H1 (cell line): ENCODE measurements at regions not wholly inside any gene's neighbourhood (a gene's known extent, or its start where the extent isn't known, plus 50 kb on each side); places are given as distances from the start of the nearest gene placed in this dataset.

Source experiments
- CBX5 ChIP-seq: fragments of 300-800, 300-1000 bp; sonication (generic); IDR thresholded peaks from 2 replicates; pipeline ENCODE4 v1.7.1; 2016; ENCODE audit warnings: antibody characterized with exemption, low read length, low read depth
- EZH2 ChIP-seq: fragments of 200-600 bp; sonication (generic); IDR thresholded peaks from 2 replicates; pipeline ENCODE4 v1.7.1; 2012; ENCODE audit warnings: low read depth, mild to moderate bottlenecking, moderate library complexity, low read length, inconsistent platforms; ENCODE audit not compliant: severe bottlenecking
- HDAC2 ChIP-seq, 2 experiments: fragments of 300-600 bp in 1 of 2; sonication (generic) in 1 of 2; IDR thresholded peaks; 2 replicates each; pipeline ENCODE4 v1.6.1; 2011 to 2012; ENCODE audit warnings: low read depth in 2 of 2, low read length in 2 of 2, mild to moderate bottlenecking in 2 of 2, moderate library complexity in 2 of 2, borderline replicate concordance in 1 of 2, inconsistent platforms in 1 of 2
- KDM5A ChIP-seq: fragments of 200-600 bp; IDR thresholded peaks from 2 replicates; pipeline ENCODE4 v1.7.1; 2012; ENCODE audit warnings: mild to moderate bottlenecking, low read length, inconsistent platforms, mixed read lengths
- NRF1 ChIP-seq: IDR thresholded peaks from 2 replicates; pipeline ENCODE4 v1.6.1; 2011; ENCODE audit warnings: mild to moderate bottlenecking, low read depth, low read length, improper control_type of control experiment
- PHF8 ChIP-seq: fragments of 200-600 bp; sonication (generic); conservative IDR thresholded peaks from 2 replicates; pipeline ENCODE4 v1.7.1; 2012; ENCODE audit warnings: low read depth, mild to moderate bottlenecking, inconsistent platforms, low read length, moderate library complexity
- POLR2A ChIP-seq, 2 experiments: IDR thresholded peaks; 1 replicate in 1 of 2; 2 replicates in 1 of 2; pipeline ENCODE4 v1.6.1; 2011; ENCODE audit warnings: low read depth in 2 of 2, low read length in 2 of 2, mild to moderate bottlenecking in 2 of 2; ENCODE audit errors: control extremely low read depth in 1 of 2
- SIN3A ChIP-seq, 2 experiments: IDR thresholded peaks in 1 of 2; conservative IDR thresholded peaks in 1 of 2; 2 replicates each; pipeline ENCODE4 v1.6.1; 2011 to 2012; ENCODE audit warnings: low read length in 2 of 2, improper control_type of control experiment in 1 of 2, low read depth in 1 of 2, mild to moderate bottlenecking in 1 of 2
- YY1 ChIP-seq: IDR thresholded peaks from 2 replicates; pipeline ENCODE4 v1.6.1; 2011; ENCODE audit warnings: low read depth, mild to moderate bottlenecking, low read length
- TF ChIP-seq, protein P1 (sequence below), 3 experiments: IDR thresholded peaks; 1 replicate in 2 of 3; 2 replicates in 1 of 3; pipeline versions ENCODE4 v1.5.1 to v1.6.1; 2011; ENCODE audit warnings: low read length in 3 of 3, mild to moderate bottlenecking in 3 of 3, inconsistent platforms in 2 of 3, low read depth in 1 of 3, moderate library complexity in 1 of 3; ENCODE audit not compliant: insufficient read depth in 1 of 3; ENCODE audit errors: control extremely low read depth in 1 of 3

DNA sequence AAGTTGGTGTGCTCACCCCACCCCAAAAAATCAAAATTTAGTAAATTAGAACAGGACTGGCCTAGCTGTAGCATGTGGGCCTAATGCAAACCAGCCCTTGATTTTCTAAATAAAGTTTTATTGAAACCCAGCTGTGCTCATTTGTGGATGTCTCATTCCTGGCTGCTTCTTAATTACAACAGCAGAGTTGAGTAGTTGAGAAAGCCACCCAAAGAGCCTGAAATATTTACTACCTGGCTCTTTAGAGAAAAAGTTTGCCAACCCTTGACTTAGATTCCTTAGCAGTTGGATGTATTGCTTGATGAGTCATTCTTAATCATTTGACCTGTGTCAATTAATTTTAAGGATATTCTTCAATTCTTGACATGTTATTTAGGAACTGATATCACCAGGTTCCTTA lies 168.3 kb upstream of the PUDP start:
- TF ChIP-seq CBX5 = no peak
- TF ChIP-seq NRF1 = no peak
- TF ChIP-seq PHF8 = no peak
- TF ChIP-seq SIN3A (conservative IDR thresholded peaks at IDR 0.05 in 1 of 2, IDR thresholded peaks at IDR 0.05 in 1 of 2; ENCODE audit: low read depth in 1 of 2, low read length in 2 of 2) = no peak
- TF ChIP-seq YY1 = no peak
- no peak for TF ChIP-seq HDAC2 (IDR thresholded peaks at IDR 0.05; ENCODE audit: borderline replicate concordance in 1 of 2, low read depth in 2 of 2, low read length in 2 of 2)
- no peak for TF ChIP-seq EZH2
- no peak for TF ChIP-seq KDM5A
- TF ChIP-seq, protein P1, sequence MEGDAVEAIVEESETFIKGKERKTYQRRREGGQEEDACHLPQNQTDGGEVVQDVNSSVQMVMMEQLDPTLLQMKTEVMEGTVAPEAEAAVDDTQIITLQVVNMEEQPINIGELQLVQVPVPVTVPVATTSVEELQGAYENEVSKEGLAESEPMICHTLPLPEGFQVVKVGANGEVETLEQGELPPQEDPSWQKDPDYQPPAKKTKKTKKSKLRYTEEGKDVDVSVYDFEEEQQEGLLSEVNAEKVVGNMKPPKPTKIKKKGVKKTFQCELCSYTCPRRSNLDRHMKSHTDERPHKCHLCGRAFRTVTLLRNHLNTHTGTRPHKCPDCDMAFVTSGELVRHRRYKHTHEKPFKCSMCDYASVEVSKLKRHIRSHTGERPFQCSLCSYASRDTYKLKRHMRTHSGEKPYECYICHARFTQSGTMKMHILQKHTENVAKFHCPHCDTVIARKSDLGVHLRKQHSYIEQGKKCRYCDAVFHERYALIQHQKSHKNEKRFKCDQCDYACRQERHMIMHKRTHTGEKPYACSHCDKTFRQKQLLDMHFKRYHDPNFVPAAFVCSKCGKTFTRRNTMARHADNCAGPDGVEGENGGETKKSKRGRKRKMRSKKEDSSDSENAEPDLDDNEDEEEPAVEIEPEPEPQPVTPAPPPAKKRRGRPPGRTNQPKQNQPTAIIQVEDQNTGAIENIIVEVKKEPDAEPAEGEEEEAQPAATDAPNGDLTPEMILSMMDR (IDR thresholded peaks at IDR 0.05; ENCODE audit: control extremely low read depth in 1 of 3, insufficient read depth in 1 of 3, low read depth in 1 of 3, low read length in 3 of 3) = no peak
- TF ChIP-seq POLR2A (IDR thresholded peaks at IDR 0.05; ENCODE audit: control extremely low read depth in 1 of 2, low read depth in 2 of 2, low read length in 2 of 2) = no peak
